ENCODE measurements at regions not wholly inside any gene's neighbourhood (a gene's known extent, or its start where the extent isn't known, plus 50 kb on each side); places are given as distances from the start of the nearest gene placed in this dataset. TPM values are rescaled to one million over a fixed set of nuclear protein-coding genes. Genes with fewer than 3 reads are reported as not detected.

DNA sequence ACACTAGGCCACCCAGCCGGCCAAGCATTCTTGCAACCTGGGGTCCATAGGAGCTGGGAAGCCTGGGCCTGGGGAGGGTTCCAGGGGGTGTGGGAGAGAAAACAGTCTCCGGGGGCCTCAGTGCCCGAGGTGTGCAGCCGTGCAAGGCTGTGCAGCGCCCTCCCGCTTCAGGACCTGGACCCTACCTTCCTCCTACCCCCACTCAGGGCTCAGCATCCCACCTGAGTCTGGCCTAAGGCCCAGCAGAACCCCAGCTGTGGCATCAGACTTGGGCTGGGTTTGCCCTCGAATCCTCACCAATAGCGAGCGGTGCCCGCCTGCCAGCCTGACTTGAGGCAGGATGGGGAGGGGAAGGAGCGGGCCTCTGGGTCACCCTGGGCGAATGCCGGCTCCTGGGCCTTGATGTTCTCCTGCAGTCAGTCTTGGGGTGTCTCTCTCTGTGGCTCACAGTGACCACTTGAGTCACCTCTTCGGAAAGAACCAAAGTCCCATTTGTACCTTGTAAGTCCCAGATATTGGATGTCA, 53.6 kb upstream of the PPARA start:
- Histone ChIP-seq H3K4me3 (no peak overlapping the region), H3K36me3 (peaks cover 60% of the 10 kb centered on the region), H3K27ac (peak overlapping the region; percentile 42), H3K27me3 (no peaks in the 10 kb centered on the region), H3K9me3 (no peaks in the 10 kb centered on the region), H3K4me1 (peaks cover 32% of the 10 kb centered on the region)
- ATAC-seq (no peak), DNase-seq (no peak)
- intact Hi-C loops (cut with DNase I) = no loop called here
- TF ChIP-seq, protein P1, sequence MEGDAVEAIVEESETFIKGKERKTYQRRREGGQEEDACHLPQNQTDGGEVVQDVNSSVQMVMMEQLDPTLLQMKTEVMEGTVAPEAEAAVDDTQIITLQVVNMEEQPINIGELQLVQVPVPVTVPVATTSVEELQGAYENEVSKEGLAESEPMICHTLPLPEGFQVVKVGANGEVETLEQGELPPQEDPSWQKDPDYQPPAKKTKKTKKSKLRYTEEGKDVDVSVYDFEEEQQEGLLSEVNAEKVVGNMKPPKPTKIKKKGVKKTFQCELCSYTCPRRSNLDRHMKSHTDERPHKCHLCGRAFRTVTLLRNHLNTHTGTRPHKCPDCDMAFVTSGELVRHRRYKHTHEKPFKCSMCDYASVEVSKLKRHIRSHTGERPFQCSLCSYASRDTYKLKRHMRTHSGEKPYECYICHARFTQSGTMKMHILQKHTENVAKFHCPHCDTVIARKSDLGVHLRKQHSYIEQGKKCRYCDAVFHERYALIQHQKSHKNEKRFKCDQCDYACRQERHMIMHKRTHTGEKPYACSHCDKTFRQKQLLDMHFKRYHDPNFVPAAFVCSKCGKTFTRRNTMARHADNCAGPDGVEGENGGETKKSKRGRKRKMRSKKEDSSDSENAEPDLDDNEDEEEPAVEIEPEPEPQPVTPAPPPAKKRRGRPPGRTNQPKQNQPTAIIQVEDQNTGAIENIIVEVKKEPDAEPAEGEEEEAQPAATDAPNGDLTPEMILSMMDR (IDR thresholded peaks at IDR 0.05) = no peak

DNA sequence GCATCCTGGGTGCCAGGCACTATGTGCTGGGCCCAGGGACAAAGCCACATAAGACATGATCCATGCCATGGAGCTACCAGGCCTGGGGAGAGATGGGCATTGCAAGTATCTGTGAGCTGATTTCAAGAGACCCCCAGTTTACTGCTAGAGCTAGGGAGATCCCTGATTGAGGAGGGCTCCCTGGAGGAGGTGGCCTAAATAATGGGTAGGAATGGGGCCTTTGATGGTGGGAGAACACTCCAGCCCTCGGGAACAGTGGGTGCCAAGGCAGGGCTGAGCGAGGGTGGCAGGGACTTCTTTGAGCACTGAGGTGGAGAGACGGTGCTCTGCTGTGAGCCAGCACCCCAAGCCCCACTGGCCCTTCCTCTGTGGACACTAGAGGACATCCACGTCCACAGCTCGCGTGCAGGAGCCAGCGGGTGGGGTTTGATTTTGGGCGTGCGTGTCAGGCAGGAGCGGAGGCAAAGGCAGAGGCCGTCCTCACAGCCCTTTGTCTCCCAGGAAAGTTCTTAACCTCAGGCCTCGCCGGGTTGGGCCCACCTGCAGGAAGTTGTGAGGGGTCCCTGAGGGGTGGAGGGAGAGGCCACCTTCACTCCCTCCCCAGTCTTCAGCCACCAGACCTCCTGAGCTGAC, 52.9 kb upstream of the PPARA start:
- no peak for ATAC-seq
- no peaks in the 10 kb centered on the region for H3K27me3 ChIP-seq
- peaks cover 61% of the 10 kb centered on the region for H3K36me3 ChIP-seq
- H3K9me3 ChIP-seq = no peaks in the 10 kb centered on the region
- intact Hi-C loops (cut with DNase I) = no loop called here
- DNase-seq = no peak
- TF ChIP-seq, protein P1 (IDR thresholded peaks at IDR 0.05) = no peak
- H3K27ac ChIP-seq = peak overlapping the region; percentile 42
- peaks cover 32% of the 10 kb centered on the region for H3K4me1 ChIP-seq
- no peak overlapping the region for H3K4me3 ChIP-seq

- Histone ChIP-seq H3K27ac (peak overlapping the region; percentile 42), H3K27me3 (no peaks in the 10 kb centered on the region), H3K36me3 (peaks cover 67% of the 10 kb centered on the region), H3K9me3 (no peaks in the 10 kb centered on the region), H3K4me3 (no peak overlapping the region), H3K4me1 (peaks cover 29% of the 10 kb centered on the region)
- intact Hi-C loops (cut with DNase I) = no loop called here
- no peak for ATAC-seq
- TF ChIP-seq, protein P1 (IDR thresholded peaks at IDR 0.05) = no peak
- DNase-seq = no peak
Measured at GRCh38 chr22:46098525-46099475, 51.5 kb upstream of the PPARA start.

DNA sequence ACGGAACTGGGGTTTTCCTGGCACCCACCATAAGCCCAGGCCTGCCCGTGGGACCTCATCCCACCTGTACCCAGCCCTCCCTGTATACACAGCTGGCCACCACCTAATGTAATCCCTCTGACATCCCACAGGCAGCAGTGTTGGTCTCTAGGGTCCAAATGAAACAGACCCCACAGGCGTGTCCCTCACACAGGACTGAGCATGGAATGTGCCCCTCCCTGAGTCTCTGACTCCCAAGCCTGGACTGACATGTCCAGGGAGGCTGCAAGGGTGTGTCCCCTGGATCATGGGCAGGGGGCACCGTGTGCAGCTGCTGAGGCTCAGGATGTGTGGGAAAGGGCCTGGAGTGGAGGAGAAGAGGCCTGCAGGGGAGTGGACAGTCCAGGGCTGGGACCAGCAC, 50.6 kb upstream of the PPARA start:
- Histone ChIP-seq H3K4me1 (peaks cover 29% of the 10 kb centered on the region), H3K36me3 (peaks cover 69% of the 10 kb centered on the region), H3K27me3 (no peaks in the 10 kb centered on the region), H3K9me3 (no peaks in the 10 kb centered on the region), H3K27ac (peak overlapping the region; percentile 42), H3K4me3 (no peak overlapping the region)
- intact Hi-C loops (cut with DNase I) = no loop called here
- DNase-seq (no peak), ATAC-seq (no peak)
- TF ChIP-seq, protein P1 (IDR thresholded peaks at IDR 0.05) = no peak

GRCh38 chr22:46100401-46101105, 49.8 kb upstream of the PPARA start:
- TF ChIP-seq, protein P1 (IDR thresholded peaks at IDR 0.05) = no peak
- Histone ChIP-seq H3K4me1 (peaks cover 37% of the 10 kb centered on the region), H3K27ac (peak overlapping the region; percentile 42), H3K9me3 (no peaks in the 10 kb centered on the region), H3K36me3 (peaks cover 75% of the 10 kb centered on the region), H3K27me3 (no peaks in the 10 kb centered on the region), H3K4me3 (no peak overlapping the region)
- DNase-seq (no peak), ATAC-seq (no peak)
- intact Hi-C loops (cut with DNase I) = no loop called here

Small RNA genes in the stretch of these regions (microRNA-seq; reads per million reads assigned to microRNA genes)
- not detected for gene MIR3619 (ENCODE audit: borderline microRNAs expressed)

All from upper lobe of right lung (tissue), 1 donor.